Muscle of arm (tissue), 1 donor: ENCODE measurements at regions not wholly inside any gene's neighbourhood (a gene's known extent, or its start where the extent isn't known, plus 50 kb on each side); places are given as distances from the start of the nearest gene placed in this dataset.
A peak's percentile ranks its signal among the peaks of the same experiment; 100 is the strongest.

Experiments used
- DNase-seq: peaks from one replicate; pipeline ENCODE4 v3.0.0-alpha.2; 2013

GRCh38 chr11:32002311-32002710 lies 88.6 kb upstream of the RCN1 start:
- DNase-seq, result no peak

DNA sequence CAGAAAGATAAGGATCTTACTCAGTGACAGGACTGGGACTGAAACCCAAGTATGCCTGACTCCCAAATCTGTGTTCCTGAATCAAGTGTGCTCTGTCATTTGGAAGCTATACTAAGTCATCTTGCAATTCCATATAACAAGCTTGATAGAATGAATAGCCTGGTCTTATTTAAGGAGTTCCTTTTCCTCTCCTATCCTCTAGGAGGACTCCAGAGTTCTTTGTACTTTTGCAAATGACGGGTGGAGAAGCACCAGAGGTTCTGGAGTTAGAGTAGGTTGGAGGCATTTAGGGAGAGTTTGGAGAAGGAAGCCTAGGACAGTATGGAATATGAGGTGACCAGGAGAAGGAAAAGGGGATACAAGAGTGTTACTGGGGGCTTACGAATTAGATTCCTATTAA lies 92.9 kb upstream of the RCN1 start:
- no peak for DNase-seq

- no peak for DNase-seq
These were observed 94.6 kb upstream of the RCN1 start for GRCh38 chr11:31996159-31996881.

DNA sequence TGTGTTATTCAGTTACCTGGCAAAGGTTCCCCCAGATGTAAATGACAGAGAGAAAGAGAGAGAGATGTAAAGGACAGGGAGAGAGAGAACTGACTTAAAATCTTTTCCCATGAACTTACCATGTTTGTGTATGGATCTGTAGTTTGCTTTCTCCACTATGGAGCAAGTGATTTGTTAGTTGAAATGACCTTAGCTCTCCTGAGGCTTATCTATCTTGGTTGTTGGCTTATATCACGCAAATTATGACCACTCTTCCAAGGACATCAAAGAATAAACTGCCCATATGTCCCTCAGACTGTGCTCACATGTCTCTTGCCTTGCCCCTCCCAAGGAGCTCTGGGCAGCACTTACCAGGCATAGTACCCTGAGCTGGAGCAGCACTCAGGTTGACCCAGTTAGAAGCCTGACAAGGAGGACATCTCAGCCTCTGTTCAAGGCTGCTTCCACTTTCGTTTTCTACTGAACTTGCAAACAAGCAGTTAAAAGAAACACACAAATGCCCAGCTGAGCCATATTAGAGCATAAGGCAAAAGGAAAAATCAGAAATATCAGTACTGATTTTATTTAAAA lies 95.3 kb upstream of the RCN1 start:
- DNase-seq, result no peak

- DNase-seq, result no peak
These were observed 95.8 kb upstream of the RCN1 start for GRCh38 chr11:31995032-31995431.

- no peak for DNase-seq
These were observed 103.5 kb upstream of the RCN1 start for GRCh38 chr11:31987118-31988005.

DNA sequence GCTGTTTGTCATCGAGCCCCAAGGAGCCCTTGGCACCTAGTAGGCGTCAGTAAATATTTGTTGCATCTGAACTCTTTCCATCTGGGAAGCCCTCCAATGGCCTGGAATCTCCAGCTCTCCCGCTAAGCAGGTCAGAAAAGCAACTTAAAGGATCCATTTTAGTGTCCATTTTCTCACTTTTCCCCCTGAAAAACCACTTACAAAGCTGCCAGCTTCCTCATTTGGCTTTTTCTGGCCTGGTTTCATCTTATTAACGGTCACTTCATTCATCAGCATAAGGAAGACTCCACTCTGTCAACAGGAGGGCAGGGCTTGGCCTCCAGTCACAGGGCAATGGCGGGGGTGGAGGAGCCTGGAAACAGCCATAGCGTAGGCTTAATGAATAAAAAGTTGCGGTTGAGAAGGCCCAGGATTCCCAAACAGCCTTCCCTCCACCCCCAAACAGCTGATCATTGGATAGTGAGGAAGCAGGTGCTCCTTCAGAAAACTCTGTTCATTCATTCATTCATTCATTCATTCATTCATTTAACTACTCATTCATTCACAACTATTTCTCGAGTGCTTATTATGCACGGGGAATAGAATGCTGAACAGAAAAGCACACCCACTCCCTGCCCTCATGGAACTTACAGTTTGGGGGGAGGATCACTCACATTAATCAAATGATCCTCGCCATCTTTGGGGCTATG lies 104.5 kb upstream of the RCN1 start:
- DNase-seq, result no peak

DNA sequence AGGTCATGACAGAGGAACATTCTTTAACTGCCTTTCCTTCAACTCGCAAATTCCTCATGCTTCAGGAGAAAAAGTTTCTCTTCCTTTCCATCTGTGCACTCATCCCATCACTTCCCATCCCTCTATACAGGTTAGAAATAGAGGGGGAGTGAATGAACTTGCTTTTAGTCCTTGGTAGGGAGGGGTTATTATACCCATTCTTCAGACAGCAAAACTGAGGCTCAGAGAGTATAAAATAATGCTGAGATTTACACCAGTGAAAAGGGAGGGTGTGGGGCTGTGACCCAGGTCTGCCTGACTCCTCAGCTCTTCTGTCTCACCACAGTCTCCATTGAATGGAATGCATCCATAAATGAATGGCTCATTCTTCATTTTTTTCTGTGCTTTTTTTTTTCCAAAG lies 109.4 kb upstream of the RCN1 start:
- no peak for DNase-seq

DNA sequence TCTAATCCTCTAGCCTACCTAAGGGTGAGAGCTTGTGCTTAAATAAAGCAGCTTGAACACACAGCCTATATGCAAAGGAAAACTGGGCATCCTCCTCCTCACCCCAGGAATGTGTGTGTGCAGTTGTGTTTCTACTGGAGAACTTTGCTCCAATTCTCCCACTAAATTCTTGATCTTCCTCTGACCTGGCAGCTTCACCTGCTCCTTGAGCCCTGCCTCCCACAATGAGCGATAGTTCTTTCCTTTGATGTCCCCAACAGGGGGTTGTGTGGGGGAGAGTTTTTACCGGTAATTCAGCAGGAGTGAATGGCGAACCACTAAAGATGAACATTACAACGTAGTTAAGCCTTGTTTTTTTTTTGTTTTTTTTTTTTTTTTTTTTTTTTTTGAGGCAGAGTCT lies 113.5 kb upstream of the RCN1 start:
- DNase-seq, result no peak

DNA sequence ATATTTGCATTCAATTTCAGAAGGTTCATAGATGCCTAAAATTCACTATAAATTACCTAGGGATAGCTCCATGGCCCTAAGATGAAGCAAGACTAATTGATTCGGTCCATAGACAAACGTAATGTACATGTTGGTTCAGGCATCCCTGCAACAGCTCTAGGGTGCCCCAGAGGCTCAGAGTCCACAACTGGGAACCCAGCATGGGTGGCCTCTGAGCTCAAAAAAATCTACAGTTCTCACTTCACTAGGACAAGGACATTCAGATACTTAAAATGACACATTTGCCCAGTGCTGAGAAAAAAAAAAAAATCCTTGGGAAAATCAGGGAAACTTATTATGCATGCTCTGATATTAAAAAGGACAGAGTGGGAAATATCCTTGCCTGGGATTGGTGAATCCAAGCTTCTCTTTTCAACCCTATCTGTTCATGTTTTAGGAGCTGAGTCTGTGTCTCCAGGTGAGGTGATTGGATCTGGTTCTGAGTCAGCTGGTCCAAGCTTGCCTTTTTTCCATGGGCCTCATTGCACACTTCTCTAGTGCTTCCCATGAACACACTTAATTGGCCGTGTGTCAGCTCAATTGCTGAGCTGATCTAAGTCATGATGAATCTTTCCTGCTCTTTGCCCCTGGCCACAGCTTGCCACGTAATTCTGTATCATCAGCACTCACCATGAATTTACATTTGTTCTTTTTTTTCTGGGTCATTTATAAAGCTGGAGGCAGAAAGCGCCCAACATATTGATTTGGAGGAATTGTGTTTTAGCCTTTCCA lies 116.3 kb upstream of the RCN1 start:
- DNase-seq, result no peak

DNA sequence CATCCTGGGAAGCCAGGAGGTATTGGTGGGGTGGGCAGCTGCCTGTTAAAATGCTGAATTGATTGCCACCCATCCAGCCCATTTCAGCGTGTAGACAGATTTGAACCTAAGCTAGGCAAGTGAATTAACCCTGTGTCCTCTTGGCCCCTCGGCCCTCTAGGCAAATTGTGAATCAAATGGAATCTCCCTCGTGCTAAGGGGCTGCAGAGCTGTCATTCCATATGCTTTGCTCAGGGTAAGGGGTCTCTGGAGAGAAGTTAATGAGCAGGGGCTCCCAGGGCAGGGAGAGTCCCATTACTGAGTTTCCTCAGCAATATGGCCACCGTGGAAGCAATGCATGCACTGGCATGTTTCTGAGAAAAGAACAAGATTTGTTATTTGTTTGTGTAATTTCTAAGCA lies 117.7 kb upstream of the RCN1 start:
- no peak for DNase-seq

DNA sequence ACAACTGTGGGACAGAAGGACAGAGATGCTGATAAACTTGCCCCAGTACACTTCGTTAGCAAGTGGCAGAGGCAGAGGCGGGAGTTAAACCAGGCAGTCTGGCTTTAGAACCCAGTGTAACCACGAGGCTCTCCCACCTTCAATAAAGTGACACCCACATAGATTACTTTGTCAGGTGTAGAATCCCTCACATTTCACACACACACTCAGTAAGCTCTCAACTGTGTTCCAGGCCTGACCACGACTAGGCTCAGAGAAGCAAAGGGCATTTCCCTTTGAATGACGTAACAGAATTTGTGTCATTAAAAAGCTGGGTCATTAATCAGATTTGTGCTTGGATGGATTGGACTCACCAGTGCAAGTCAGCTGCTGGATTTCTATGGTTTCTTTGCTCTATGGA lies 118.3 kb upstream of the RCN1 start:
- DNase-seq, result no peak

GRCh38 chr11:31969359-31969702 lies 121.5 kb upstream of the RCN1 start:
- peak; percentile 46 for DNase-seq

DNA sequence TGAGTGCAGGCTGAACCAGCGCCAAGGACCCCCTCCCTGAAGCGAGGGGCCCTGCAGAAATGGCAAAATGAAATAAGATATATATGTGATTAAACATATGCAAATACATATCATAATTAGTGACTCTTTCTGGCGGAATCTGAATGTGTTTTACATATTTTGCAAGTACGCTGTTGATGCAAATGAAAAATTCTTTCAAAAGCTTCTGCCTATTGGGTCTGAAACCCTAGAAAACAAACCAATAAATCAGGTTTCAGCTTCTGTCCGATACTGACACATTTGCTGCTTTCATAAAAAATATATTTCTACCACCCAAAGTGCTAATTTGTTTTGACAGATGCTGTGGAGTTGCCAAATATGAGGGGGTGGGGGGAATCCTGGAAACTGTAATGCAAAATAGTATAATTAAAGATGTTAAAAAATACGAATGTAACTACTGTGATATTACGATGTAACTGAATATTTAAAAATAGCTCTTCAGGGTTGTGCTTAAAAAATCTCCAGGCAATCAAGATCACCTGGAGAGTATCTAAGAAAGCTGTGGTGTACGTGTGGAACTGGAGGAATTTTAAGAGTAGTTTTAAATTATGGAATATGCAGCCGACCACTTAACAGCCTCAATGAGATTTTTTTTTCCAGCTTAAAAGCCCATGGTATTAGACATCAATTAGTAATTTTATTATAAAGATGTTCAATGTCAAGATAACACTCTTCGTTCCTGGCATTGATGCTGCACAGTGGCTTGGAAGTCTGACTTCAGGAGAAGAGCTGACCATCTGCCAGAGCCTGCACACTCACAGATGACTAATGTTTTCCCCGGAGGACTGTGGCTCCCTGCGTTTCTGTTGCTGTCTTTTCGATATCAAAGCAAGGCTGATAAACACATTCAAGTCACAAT lies 122.2 kb upstream of the RCN1 start:
- DNase-seq, result no peak

GRCh38 chr11:31967404-31968130 lies 123.3 kb upstream of the RCN1 start:
- no peak for DNase-seq

DNA sequence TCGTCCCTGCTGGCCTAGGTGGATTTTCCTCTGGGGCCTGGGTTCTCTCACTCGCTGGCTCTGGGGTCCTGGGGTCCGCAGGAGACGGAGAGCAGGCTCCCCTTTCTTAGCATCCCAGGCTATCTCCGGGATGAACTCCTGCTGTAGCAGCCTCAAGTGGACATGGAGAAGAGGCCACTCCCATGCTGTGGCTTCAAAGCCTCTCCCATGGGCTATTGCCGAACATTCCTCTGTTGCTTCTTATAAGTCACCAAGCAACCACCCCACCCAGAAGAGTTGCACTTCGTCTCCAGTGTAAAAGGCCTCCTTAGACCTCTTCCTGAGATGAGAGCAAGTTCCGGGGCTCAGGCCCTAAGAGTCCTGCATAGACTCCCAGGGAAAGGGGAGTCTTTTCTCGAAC lies 124.0 kb upstream of the RCN1 start:
- no peak for DNase-seq

DNA sequence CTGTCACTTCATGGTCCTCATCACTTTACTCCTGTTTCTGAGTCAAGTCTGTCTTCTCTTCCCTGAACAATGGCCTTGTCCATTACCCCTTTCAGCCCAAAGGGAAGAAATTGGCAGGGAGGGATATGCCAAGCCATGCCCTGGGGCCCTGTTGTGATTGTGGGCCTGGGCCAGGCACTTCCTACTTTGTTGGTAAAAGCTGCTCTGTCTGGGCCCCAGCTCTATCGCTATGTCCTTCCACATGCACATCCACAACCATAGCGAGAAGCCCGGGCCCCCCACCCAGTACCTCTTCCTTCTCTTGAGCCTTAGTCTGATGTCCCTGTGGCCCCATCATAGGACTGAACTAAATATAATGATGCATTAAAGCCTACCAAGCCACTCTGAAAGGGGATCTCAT lies 126.7 kb upstream of the RCN1 start:
- DNase-seq, result no peak

GRCh38 chr11:31960126-31960525 lies 130.7 kb upstream of the RCN1 start:
- DNase-seq, result no peak

DNA sequence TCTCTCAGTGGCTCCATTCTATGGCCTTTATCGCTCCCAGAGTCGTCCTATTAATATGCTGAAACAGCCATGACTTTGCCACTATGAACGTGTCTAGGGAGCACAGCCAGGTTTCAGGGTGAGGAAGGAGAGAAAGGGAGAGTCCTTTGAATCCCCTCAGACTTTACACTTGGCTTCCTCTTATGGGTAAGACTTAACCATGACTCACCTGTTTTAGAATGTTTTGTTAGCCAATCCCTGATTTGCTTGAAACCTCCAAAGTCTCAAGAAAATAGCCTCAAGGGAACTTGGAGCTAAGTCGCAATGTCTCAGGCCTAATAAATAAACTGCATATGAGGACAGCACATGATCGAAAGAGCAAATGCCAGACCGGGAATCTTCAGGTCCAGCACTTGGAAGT lies 131.2 kb upstream of the RCN1 start:
- no peak for DNase-seq
